WTC11 (cell line): ENCODE measurements at regions not wholly inside any gene's neighbourhood (a gene's known extent, or its start where the extent isn't known, plus 50 kb on each side); places are given as distances from the start of the nearest gene placed in this dataset.

Experiments used
- ATAC-seq: fragments of 200-7000 bp; cut with Tn5 transposase; 2 replicates; pipeline ENCODE4 v1.10.0; 2021; ENCODE audit warnings: mild to moderate bottlenecking, moderate library complexity
- CTCF ChIA-PET: fragments of 300-600 bp; sonication (Branson Sonifier 250); formaldehyde crosslinking; loops from one replicate; lab custom pipeline; 2021; ENCODE audit warnings: antibody characterized with exemption; lab: Charles Lee
- POLR2A ChIA-PET: fragments of 350-600 bp; sonication (Branson Sonifier 250); formaldehyde crosslinking; loops from one replicate; lab custom pipeline; 2021; ENCODE audit warnings: antibody characterized with exemption; lab: Charles Lee
- DNase-seq: peaks from one replicate; pipeline ENCODE4 v3.0.0; 2021; ENCODE audit warnings: low spot score
- H3K27ac Mint-ChIP-seq: 2 replicates; pipeline ENCODE4 v1.8.0; 2021; ENCODE audit warnings: mixed read lengths
- H3K27me3 Mint-ChIP-seq: 2 replicates; pipeline ENCODE4 v1.8.0; 2021; ENCODE audit warnings: low read depth, mild to moderate bottlenecking, moderate library complexity, mixed read lengths
- H3K36me3 Mint-ChIP-seq: 2 replicates; pipeline ENCODE4 v1.8.0; 2021; ENCODE audit warnings: mixed read lengths
- H3K4me1 Mint-ChIP-seq: 2 replicates; pipeline ENCODE4 v1.8.0; 2022; ENCODE audit warnings: mixed read lengths
- H3K4me3 Mint-ChIP-seq: 2 replicates; pipeline ENCODE4 v1.8.0; 2021; ENCODE audit warnings: mild to moderate bottlenecking, moderate library complexity, mixed read lengths
- H3K9me3 Mint-ChIP-seq: 2 replicates; pipeline ENCODE4 v1.8.0; 2021; ENCODE audit warnings: mixed read lengths
- CDX4 ChIP-seq: fragments of 250-450 bp; sonication (Bioruptor Pico); IDR thresholded peaks from 2 replicates; pipeline ENCODE4 v1.9.0; 2021; ENCODE audit warnings: moderate library complexity, mild to moderate bottlenecking, inconsistent platforms, borderline replicate concordance
- FOXJ3 ChIP-seq: sonication (generic); formaldehyde crosslinking; IDR thresholded peaks from 2 replicates; pipeline ENCODE4 v1.9.0; 2021; ENCODE audit warnings: missing genetic modification reagents, mild to moderate bottlenecking, borderline replicate concordance
- FOXP1 ChIP-seq: sonication (generic); formaldehyde crosslinking; IDR thresholded peaks from 2 replicates; pipeline ENCODE4 v1.8.0; 2022; ENCODE audit warnings: missing genetic modification reagents, mild to moderate bottlenecking, moderate library complexity, borderline replicate concordance
- JAZF1 ChIP-seq: fragments of 250-450 bp; sonication (Bioruptor Pico); IDR thresholded peaks from 2 replicates; pipeline ENCODE4 v1.9.0; 2021; ENCODE audit warnings: moderate library complexity, mild to moderate bottlenecking, inconsistent platforms
- JUN ChIP-seq: sonication (generic); formaldehyde crosslinking; IDR thresholded peaks from 2 replicates; pipeline ENCODE4 v1.8.0; 2023; ENCODE audit warnings: mild to moderate bottlenecking, missing genetic modification reagents
- KAT7 ChIP-seq: sonication (generic); formaldehyde crosslinking; IDR thresholded peaks from 2 replicates; pipeline ENCODE4 v1.8.1; 2023; ENCODE audit warnings: missing genetic modification reagents, mild to moderate bottlenecking, borderline replicate concordance
- MAX ChIP-seq: sonication (generic); formaldehyde crosslinking; IDR thresholded peaks from 2 replicates; pipeline ENCODE4 v1.8.0; 2022; ENCODE audit warnings: mild to moderate bottlenecking, missing genetic modification reagents
- SMAD4 ChIP-seq: sonication (generic); formaldehyde crosslinking; IDR thresholded peaks from 2 replicates; pipeline ENCODE4 v1.8.0; 2022; ENCODE audit warnings: mild to moderate bottlenecking, missing genetic modification reagents
- SP1 ChIP-seq: sonication (generic); formaldehyde crosslinking; conservative IDR thresholded peaks from 2 replicates; pipeline ENCODE4 v1.8.1; 2022; ENCODE audit warnings: missing genetic modification reagents
- STAT6 ChIP-seq: sonication (generic); formaldehyde crosslinking; conservative IDR thresholded peaks from 2 replicates; pipeline ENCODE4 v1.8.1; 2023; ENCODE audit warnings: mild to moderate bottlenecking, low read depth, missing genetic modification reagents, moderate library complexity
- TP53 ChIP-seq: sonication (generic); formaldehyde crosslinking; IDR thresholded peaks from 2 replicates; pipeline ENCODE4 v1.8.1; 2023; ENCODE audit warnings: mild to moderate bottlenecking, missing genetic modification reagents
- ZBTB21 ChIP-seq: sonication (generic); formaldehyde crosslinking; IDR thresholded peaks from 2 replicates; pipeline ENCODE4 v1.8.1; 2023; ENCODE audit warnings: mild to moderate bottlenecking, missing genetic modification reagents, borderline replicate concordance
- ZNF138 ChIP-seq: sonication (generic); formaldehyde crosslinking; conservative IDR thresholded peaks from 2 replicates; pipeline ENCODE4 v1.8.1; 2022; ENCODE audit warnings: mild to moderate bottlenecking, moderate library complexity, missing genetic modification reagents
- ZNF263 ChIP-seq: sonication (generic); formaldehyde crosslinking; IDR thresholded peaks from 2 replicates; pipeline ENCODE4 v1.8.1; 2022; ENCODE audit warnings: low read depth, mild to moderate bottlenecking, moderate library complexity, missing genetic modification reagents
- ZNF512 ChIP-seq: sonication (generic); formaldehyde crosslinking; IDR thresholded peaks from 2 replicates; pipeline ENCODE4 v1.8.1; 2022; ENCODE audit warnings: missing genetic modification reagents, borderline replicate concordance
- ZNF671 ChIP-seq: fragments of 250-450 bp; sonication (Bioruptor Pico); IDR thresholded peaks from 2 replicates; pipeline ENCODE4 v1.8.0; 2021; ENCODE audit warnings: mild to moderate bottlenecking
- TF ChIP-seq, protein P1 (sequence below): sonication (generic); formaldehyde crosslinking; IDR thresholded peaks from 2 replicates; pipeline ENCODE4 v1.8.0; 2022; ENCODE audit warnings: mild to moderate bottlenecking, missing genetic modification reagents
- TF ChIP-seq, protein P2 (sequence below): fragments of 250-450 bp; sonication (Bioruptor Pico); conservative IDR thresholded peaks from 2 replicates; pipeline ENCODE4 v1.9.0; 2021; ENCODE audit warnings: mild to moderate bottlenecking

GRCh38 chr20:58107533-58107932, 120.9 kb downstream of the ANKRD60 start (continued):
- no peak for TF ChIP-seq KAT7

DNA sequence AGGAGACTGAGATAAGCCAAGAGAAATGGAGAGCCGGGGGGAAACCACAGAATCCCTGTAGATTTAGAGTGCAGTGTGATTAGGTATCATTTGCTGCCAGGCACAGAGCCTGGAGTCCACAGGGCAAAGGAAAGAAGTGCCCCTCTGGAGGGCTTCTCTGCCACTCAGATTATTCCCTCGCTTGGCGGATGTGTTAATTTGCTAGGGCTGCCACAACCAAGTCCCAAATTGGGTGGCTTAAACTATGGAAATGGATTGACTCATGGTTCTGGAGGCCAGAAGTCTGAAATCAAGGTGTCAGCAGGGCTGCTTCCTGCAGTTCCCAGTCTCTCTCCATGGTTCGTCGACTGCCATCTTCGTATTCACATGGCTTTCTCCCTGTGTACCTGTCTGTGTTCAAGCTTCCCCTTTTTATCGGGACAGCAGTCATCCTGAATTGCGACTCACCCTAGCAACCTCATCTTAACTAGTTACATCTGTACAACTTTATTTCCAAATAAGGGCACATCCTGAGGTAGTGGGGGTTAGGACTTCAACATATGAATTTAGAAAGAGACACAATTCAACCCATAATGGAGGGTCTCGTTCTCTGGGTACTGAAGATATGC, 122.2 kb downstream of the ANKRD60 start:
- ChIA-PET CTCF (no interaction called here), POLR2A (no interaction called here)
- Mint-ChIP-seq H3K4me3 (no peak overlapping the region), H3K27ac (no peak overlapping the region), H3K27me3 (peaks cover 9% of the 10 kb centered on the region), H3K36me3 (no peaks in the 10 kb centered on the region), H3K4me1 (no peaks in the 10 kb centered on the region), H3K9me3 (peaks cover 32% of the 10 kb centered on the region)
- ATAC-seq (no peak), DNase-seq (no peak)
- TF ChIP-seq ZNF138 (CRISPR knock-in tag), result no peak
- no peak for TF ChIP-seq ZNF263 (CRISPR knock-in tag)

GRCh38 chr20:58103961-58104360, 124.5 kb downstream of the ANKRD60 start:
- Mint-ChIP-seq H3K4me1 (no peaks in the 10 kb centered on the region), H3K27ac (no peak overlapping the region), H3K36me3 (no peaks in the 10 kb centered on the region), H3K9me3 (peaks cover 22% of the 10 kb centered on the region), H3K4me3 (no peak overlapping the region), H3K27me3 (peaks cover 6% of the 10 kb centered on the region)
- ChIA-PET CTCF (no interaction called here), POLR2A (no interaction called here)
- ATAC-seq (no peak), DNase-seq (no peak)
- TF ChIP-seq STAT6 (CRISPR knock-in tag) (no peak), SMAD4 (no peak), JAZF1 (CRISPR knock-in tag) (no peak)

DNA sequence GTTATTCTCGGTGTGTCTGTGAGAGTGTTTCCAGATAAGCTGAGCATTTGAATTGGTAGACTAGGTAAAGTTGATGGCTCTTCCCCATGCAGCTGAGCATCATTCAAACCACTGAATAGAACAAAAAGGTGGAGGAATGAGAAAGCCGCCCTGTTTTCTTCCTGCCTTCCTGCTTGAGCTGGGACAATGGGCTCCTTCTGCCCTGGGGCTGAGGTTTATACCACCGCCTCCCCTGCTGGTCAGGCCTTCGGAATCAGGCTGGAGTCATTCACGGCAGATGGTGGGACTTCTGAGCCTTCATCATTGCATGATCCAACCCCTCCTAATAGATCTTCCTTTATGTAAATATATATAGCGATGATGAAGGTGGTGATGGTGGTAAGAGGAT, 124.9 kb downstream of the ANKRD60 start:
- Mint-ChIP-seq H3K27ac (no peak overlapping the region), H3K27me3 (peaks cover 6% of the 10 kb centered on the region), H3K4me3 (no peak overlapping the region), H3K4me1 (no peaks in the 10 kb centered on the region), H3K9me3 (peaks cover 22% of the 10 kb centered on the region), H3K36me3 (no peaks in the 10 kb centered on the region)
- ATAC-seq (no peak), DNase-seq (no peak)
- ChIA-PET POLR2A (no interaction called here), CTCF (no interaction called here)
- TF ChIP-seq FOXJ3 (CRISPR knock-in tag) (no peak), FOXP1 (CRISPR knock-in tag) (no peak), ZBTB21 (CRISPR knock-in tag) (no peak), TP53 (CRISPR knock-in tag) (no peak), CDX4 (CRISPR knock-in tag) (no peak), JUN (CRISPR knock-in tag) (no peak), ZNF671 (no peak), ZNF138 (CRISPR knock-in tag) (no peak), ZNF512 (no peak), SP1 (CRISPR knock-in tag) (no peak), MAX (CRISPR knock-in tag) (no peak)
- TF ChIP-seq, protein P1, sequence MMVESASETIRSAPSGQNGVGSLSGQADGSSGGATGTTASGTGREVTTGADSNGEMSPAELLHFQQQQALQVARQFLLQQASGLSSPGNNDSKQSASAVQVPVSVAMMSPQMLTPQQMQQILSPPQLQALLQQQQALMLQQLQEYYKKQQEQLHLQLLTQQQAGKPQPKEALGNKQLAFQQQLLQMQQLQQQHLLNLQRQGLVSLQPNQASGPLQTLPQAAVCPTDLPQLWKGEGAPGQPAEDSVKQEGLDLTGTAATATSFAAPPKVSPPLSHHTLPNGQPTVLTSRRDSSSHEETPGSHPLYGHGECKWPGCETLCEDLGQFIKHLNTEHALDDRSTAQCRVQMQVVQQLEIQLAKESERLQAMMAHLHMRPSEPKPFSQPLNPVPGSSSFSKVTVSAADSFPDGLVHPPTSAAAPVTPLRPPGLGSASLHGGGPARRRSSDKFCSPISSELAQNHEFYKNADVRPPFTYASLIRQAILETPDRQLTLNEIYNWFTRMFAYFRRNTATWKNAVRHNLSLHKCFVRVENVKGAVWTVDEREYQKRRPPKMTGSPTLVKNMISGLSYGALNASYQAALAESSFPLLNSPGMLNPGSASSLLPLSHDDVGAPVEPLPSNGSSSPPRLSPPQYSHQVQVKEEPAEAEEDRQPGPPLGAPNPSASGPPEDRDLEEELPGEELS (CRISPR knock-in tag), result no peak
- TF ChIP-seq, protein P2, sequence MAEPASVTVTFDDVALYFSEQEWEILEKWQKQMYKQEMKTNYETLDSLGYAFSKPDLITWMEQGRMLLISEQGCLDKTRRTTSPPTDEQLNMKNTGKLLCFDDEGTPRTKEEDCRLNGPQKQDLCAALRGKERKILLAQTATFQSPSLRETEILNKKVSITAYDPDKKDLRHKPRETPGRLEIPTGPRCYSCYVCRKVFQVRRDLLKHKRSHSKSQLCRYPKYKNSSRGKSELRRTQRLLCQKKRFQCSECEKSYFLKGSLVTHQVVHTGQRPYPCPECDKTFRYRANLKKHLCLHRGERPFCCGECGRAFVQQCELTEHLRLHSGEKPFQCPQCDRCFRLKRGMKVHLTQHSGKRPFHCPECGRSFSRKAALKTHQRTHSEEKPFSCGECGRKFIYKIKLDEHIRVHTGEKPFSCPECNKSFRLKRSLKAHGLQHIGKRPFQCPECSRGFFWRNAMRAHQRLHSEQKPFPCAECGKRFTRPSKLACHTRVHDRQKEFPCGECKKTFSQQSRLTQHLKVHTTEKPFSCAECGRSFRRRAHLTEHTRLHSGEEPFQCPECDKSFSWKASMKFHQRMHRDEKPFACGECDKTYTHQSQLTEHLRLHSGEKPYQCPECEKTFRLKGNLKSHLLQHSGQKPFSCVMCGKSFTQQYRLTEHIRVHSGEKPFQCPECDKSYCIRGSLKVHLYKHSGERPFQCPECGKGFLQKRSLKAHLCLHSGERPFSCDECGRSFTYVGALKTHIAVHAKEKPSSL (CRISPR knock-in tag), result no peak
